Activated CD4-positive, alpha-beta T cell treated with anti-CD3 and anti-CD28 coated beads, Interleukin-2, amount 50 U/mL, for 48 hours (primary cell): ENCODE measurements at regions not wholly inside any gene's neighbourhood (a gene's known extent, or its start where the extent isn't known, plus 50 kb on each side); places are given as distances from the start of the nearest gene placed in this dataset.
A peak's percentile ranks its signal among the peaks of the same experiment; 100 is the strongest.

Experiments used
- DNase-seq, 2 experiments: peaks; one replicate each; pipeline ENCODE4 v3.0.0-alpha.2; 2020

GRCh38 chr21:18460979-18461378 lies 57.4 kb upstream of the TMPRSS15 start:
- DNase-seq = no peak

- DNase-seq = no peak
These were observed 58.2 kb upstream of the TMPRSS15 start for GRCh38 chr21:18461743-18462142.

- no peak for DNase-seq
These were observed 64.1 kb upstream of the TMPRSS15 start for GRCh38 chr21:18467715-18468114.

- DNase-seq = no peak
These were observed 65.2 kb upstream of the TMPRSS15 start for GRCh38 chr21:18468790-18469189.

- DNase-seq = no peak
These were observed 73.1 kb upstream of the TMPRSS15 start for GRCh38 chr21:18476639-18477038.

GRCh38 chr21:18477043-18477442 lies 73.5 kb upstream of the TMPRSS15 start:
- DNase-seq = no peak

- no peak for DNase-seq
These were observed 74.9 kb upstream of the TMPRSS15 start for GRCh38 chr21:18478513-18478912.

GRCh38 chr21:18488252-18488651 lies 84.7 kb upstream of the TMPRSS15 start:
- no peak for DNase-seq

- DNase-seq = no peak
These were observed 89.8 kb upstream of the TMPRSS15 start for GRCh38 chr21:18493422-18493821.

GRCh38 chr21:18495523-18495922 lies 91.9 kb upstream of the TMPRSS15 start:
- no peak for DNase-seq

GRCh38 chr21:18498431-18498830 lies 94.8 kb upstream of the TMPRSS15 start:
- DNase-seq = no peak

GRCh38 chr21:18499761-18500376 lies 96.3 kb upstream of the TMPRSS15 start:
- DNase-seq = peak; percentile 35 to 50

- DNase-seq = no peak
These were observed 114.5 kb upstream of the TMPRSS15 start for GRCh38 chr21:18518054-18518481.

GRCh38 chr21:18521204-18521603 lies 117.6 kb upstream of the TMPRSS15 start:
- no peak for DNase-seq

GRCh38 chr21:18522181-18522972 lies 118.8 kb upstream of the TMPRSS15 start:
- no peak for DNase-seq

- no peak for DNase-seq
These were observed 120.7 kb upstream of the TMPRSS15 start for GRCh38 chr21:18524097-18524880.

- DNase-seq = no peak
These were observed 125.7 kb upstream of the TMPRSS15 start for GRCh38 chr21:18529254-18529653.

- no peak for DNase-seq
These were observed 138.5 kb upstream of the TMPRSS15 start for GRCh38 chr21:18542081-18542480.

GRCh38 chr21:18545908-18546307 lies 142.3 kb upstream of the TMPRSS15 start:
- DNase-seq = no peak

- DNase-seq = no peak
These were observed 143.8 kb upstream of the TMPRSS15 start for GRCh38 chr21:18547347-18547746.

GRCh38 chr21:18548249-18548648 lies 144.7 kb upstream of the TMPRSS15 start:
- no peak for DNase-seq

- no peak for DNase-seq
These were observed 145.8 kb upstream of the TMPRSS15 start for GRCh38 chr21:18549214-18549905.

- no peak for DNase-seq
These were observed 146.8 kb upstream of the TMPRSS15 start for GRCh38 chr21:18550361-18550760.
